Right lobe of liver (tissue), 6 donors: ENCODE measurements at regions not wholly inside any gene's neighbourhood (a gene's known extent, or its start where the extent isn't known, plus 50 kb on each side); places are given as distances from the start of the nearest gene placed in this dataset.
"Not testable (repeated sequence)": the region's sequence is repeated elsewhere in the genome, so short reads cannot be mapped to it uniquely, and the experiment has no call there.

Source experiments
- ATAC-seq, 4 donors: fragments of 200-7000 bp; cut with Tn5 transposase; one replicate each; pipeline ENCODE4 v1.9.1; 2020; ENCODE audit warnings: mild to moderate bottlenecking in 4 of 4, moderate library complexity in 4 of 4
- DNase-seq, 3 donors: peaks; one replicate each; pipeline ENCODE4 v3.0.0-alpha.2; 2020
- H3K27ac ChIP-seq, 3 donors: fragments of 200-600 bp; one replicate each; pipeline ENCODE4 v1.8.0; 2022
- H3K27me3 ChIP-seq, 2 donors: fragments of 200-600 bp; one replicate each; pipeline ENCODE4 v1.8.0; 2022
- H3K36me3 ChIP-seq, 4 donors: fragments of 200-600 bp; sonication (generic) in 1 of 4; one replicate each; pipeline versions ENCODE4 v1.5.1 to v1.8.0; 2017 to 2022; ENCODE audit warnings: control low read depth in 1 of 4
- H3K4me1 ChIP-seq, 4 donors: fragments of 200-600 bp; sonication (generic) in 1 of 4; one replicate each; pipeline versions ENCODE4 v1.5.1 to v1.8.0; 2017 to 2022; ENCODE audit warnings: control low read depth in 1 of 4
- H3K4me3 ChIP-seq, 3 donors: fragments of 200-600 bp; one replicate each; pipeline ENCODE4 v1.8.0; 2022
- H3K9me3 ChIP-seq, 4 donors: fragments of 200-600 bp; sonication (generic) in 1 of 4; one replicate each; pipeline versions ENCODE4 v1.5.1 to v1.8.0; 2017 to 2022; ENCODE audit warnings: control low read depth in 1 of 4
- CTCF ChIP-seq, 4 donors: fragments of 200-600 bp in 3 of 4; fragments of 450-650 bp in 1 of 4; IDR thresholded peaks; one replicate each; pipeline versions ENCODE4 v1.5.1 to v1.8.0; 2016 to 2022; ENCODE audit warnings: antibody characterized with exemption in 4 of 4, mild to moderate bottlenecking in 2 of 4
- POLR2A ChIP-seq: fragments of 450-650 bp; IDR thresholded peaks from one replicate; pipeline ENCODE4 v1.6.1; 2017; ENCODE audit warnings: antibody characterized with exemption, mild to moderate bottlenecking
- WGBS: methylation state at CpG from one replicate; pipeline ENCODE4 v1.1.6; 2018; ENCODE audit warnings: low coverage, low lambda C conversion rate; ENCODE audit not compliant: insufficient coverage; ENCODE audit errors: missing lambda C conversion rate; 5-methylcytosine and 5-hydroxymethylcytosine counted together
- intact Hi-C, 2 donors: fragments of 100-400 bp; cut with DNase I; formaldehyde crosslinking; loops; one replicate each; pipeline versions ENCODE4 v1.11.2 to v1.14.1; 2022
- donor health status: DM: no; HTN: yes; CAD: no.
- donor health status: DM: no; HTN: no; CAD: no.
- donor health status: DM: no; HTN: no; CAD: no.
- donor health status: DM: no; HTN: yes; CAD: no.
- donor health status: DM: no; HTN: yes; CAD: no.

- no peak overlapping the region for H3K4me3 ChIP-seq
- ATAC-seq (no peak), DNase-seq (no peak)
- H3K4me1 ChIP-seq, result no peaks in the 10 kb centered on the region
- no peak for TF ChIP-seq CTCF (IDR thresholded peaks at IDR 0.05)
- TF ChIP-seq POLR2A, result no peak
- no peaks in the 10 kb centered on the region for H3K27me3 ChIP-seq
- intact Hi-C loops, result no loop called here
- no peaks in the 10 kb centered on the region for H3K9me3 ChIP-seq
- no peak overlapping the region for H3K27ac ChIP-seq
- H3K36me3 ChIP-seq, result no peaks in the 10 kb centered on the region
- WGBS, result 29% methylated on average over 1 of the region's 1 CpG
Observed at GRCh38 chrX:56368962-56369361, 136.8 kb downstream of the KLF8 start.

GRCh38 chrX:56379984-56380780 lies 148.0 kb downstream of the KLF8 start:
- H3K9me3 ChIP-seq, H3K36me3 ChIP-seq, intact Hi-C loops, ATAC-seq, H3K27me3 ChIP-seq, H3K4me3 ChIP-seq, H3K27ac ChIP-seq, H3K4me1 ChIP-seq, DNase-seq: not testable (repeated sequence)
- WGBS, result 68% methylated on average over 5 of the region's 41 CpGs

- no peaks in the 10 kb centered on the region for H3K36me3 ChIP-seq
- H3K4me1 ChIP-seq, result no peaks in the 10 kb centered on the region
- intact Hi-C loops, result no loop called here
- no peak for ATAC-seq
- no peak overlapping the region for H3K4me3 ChIP-seq
- no peak for TF ChIP-seq CTCF (IDR thresholded peaks at IDR 0.05)
- TF ChIP-seq POLR2A, result no peak
- H3K27me3 ChIP-seq, result no peaks in the 10 kb centered on the region
- no peaks in the 10 kb centered on the region for H3K9me3 ChIP-seq
- 12% methylated on average over 3 of the region's 3 CpGs for WGBS
- H3K27ac ChIP-seq, result no peak overlapping the region
- no peak for DNase-seq
Observed at GRCh38 chrX:56382278-56382677, 150.1 kb downstream of the KLF8 start.

GRCh38 chrX:56385336-56385735 lies 153.2 kb downstream of the KLF8 start:
- no peak for TF ChIP-seq POLR2A
- no peak for TF ChIP-seq CTCF (IDR thresholded peaks at IDR 0.05)
- H3K9me3 ChIP-seq, result no peaks in the 10 kb centered on the region
- ATAC-seq, result no peak
- no peaks in the 10 kb centered on the region for H3K4me1 ChIP-seq
- H3K4me3 ChIP-seq, result no peak overlapping the region
- no peaks in the 10 kb centered on the region for H3K36me3 ChIP-seq
- intact Hi-C loops, result no loop called here
- H3K27ac ChIP-seq, result no peak overlapping the region
- WGBS, result 35% methylated on average over 1 of the region's 1 CpG
- no peaks in the 10 kb centered on the region for H3K27me3 ChIP-seq
- DNase-seq, result no peak

- no peak overlapping the region for H3K27ac ChIP-seq
- no peak for TF ChIP-seq POLR2A
- no peak for TF ChIP-seq CTCF (IDR thresholded peaks at IDR 0.05)
- 17% methylated on average over 1 of the region's 1 CpG for WGBS
- no peaks in the 10 kb centered on the region for H3K27me3 ChIP-seq
- H3K9me3 ChIP-seq, result no peaks in the 10 kb centered on the region
- no peaks in the 10 kb centered on the region for H3K4me1 ChIP-seq
- ATAC-seq, result no peak
- DNase-seq, result no peak
- H3K36me3 ChIP-seq, result no peaks in the 10 kb centered on the region
- intact Hi-C loops, result no loop called here
- no peak overlapping the region for H3K4me3 ChIP-seq
Observed at GRCh38 chrX:56385960-56386359, 153.8 kb downstream of the KLF8 start.
